GM12873 (cell line): ENCODE measurements at regions not wholly inside any gene's neighbourhood (a gene's known extent, or its start where the extent isn't known, plus 50 kb on each side); places are given as distances from the start of the nearest gene placed in this dataset.

Source experiments
- CTCF ChIP-seq: IDR thresholded peaks from 2 replicates; pipeline ENCODE4 v1.5.1; 2012; ENCODE audit warnings: low read depth, mild to moderate bottlenecking, moderate library complexity, low read length, control low read depth; ENCODE audit not compliant: insufficient read depth; ENCODE audit errors: missing control alignments

GRCh38 chr5:52521236-52521635 is 266.5 kb upstream of the ITGA1 start:
- TF ChIP-seq CTCF, result no peak

- TF ChIP-seq CTCF, result no peak
Measured at GRCh38 chr5:52523701-52524100, 264.0 kb upstream of the ITGA1 start.

- TF ChIP-seq CTCF, result no peak
Measured at GRCh38 chr5:52531105-52531504, 256.6 kb upstream of the ITGA1 start.

GRCh38 chr5:52543594-52543993 is 244.1 kb upstream of the ITGA1 start:
- TF ChIP-seq CTCF, result no peak

GRCh38 chr5:52544738-52545137 is 243.0 kb upstream of the ITGA1 start:
- TF ChIP-seq CTCF, result no peak

GRCh38 chr5:52554293-52554692 is 233.4 kb upstream of the ITGA1 start:
- no peak for TF ChIP-seq CTCF

- TF ChIP-seq CTCF, result no peak
Measured at GRCh38 chr5:52560366-52560765, 227.3 kb upstream of the ITGA1 start.
